Neutrophil (primary cell): ENCODE measurements at regions not wholly inside any gene's neighbourhood (a gene's known extent, or its start where the extent isn't known, plus 50 kb on each side); places are given as distances from the start of the nearest gene placed in this dataset.

ENCODE experiments used
- H3K27ac ChIP-seq: fragments of 200-600 bp; sonication (generic); 2 replicates; pipeline ENCODE4 v1.5.1; 2016; ENCODE audit warnings: mild to moderate bottlenecking, moderate library complexity
- H3K27me3 ChIP-seq: fragments of 200-600 bp; sonication (generic); 2 replicates; pipeline ENCODE4 v1.6.0; 2016; ENCODE audit warnings: mild to moderate bottlenecking
- H3K36me3 ChIP-seq: fragments of 200-600 bp; sonication (generic); 2 replicates; pipeline ENCODE4 v1.5.1; 2017
- H3K4me1 ChIP-seq, 2 experiments: fragments of 200-600 bp in 1 of 2; sonication (generic) in 1 of 2; 1 replicate in 1 of 2; 2 replicates in 1 of 2; pipeline versions ENCODE4 v1.5.1 to v1.6.1; 2013 to 2016; ENCODE audit warnings: low read depth in 1 of 2, low read length in 1 of 2, mild to moderate bottlenecking in 1 of 2, moderate library complexity in 1 of 2; ENCODE audit not compliant: control insufficient read depth in 1 of 2, insufficient read depth in 1 of 2
- H3K4me3 ChIP-seq, 2 experiments: fragments of 200-600 bp in 1 of 2; sonication (generic) in 1 of 2; 1 replicate in 1 of 2; 2 replicates in 1 of 2; pipeline ENCODE4 v1.5.1; 2013 to 2016; ENCODE audit warnings: low read depth in 1 of 2, low read length in 1 of 2, mild to moderate bottlenecking in 1 of 2, moderate library complexity in 1 of 2
- H3K9me3 ChIP-seq: fragments of 200-600 bp; sonication (generic); 2 replicates; pipeline ENCODE4 v1.5.1; 2016
- TF ChIP-seq, protein P1 (sequence below): fragments of 200-600 bp; sonication (generic); IDR thresholded peaks from 2 replicates; pipeline ENCODE4 v1.5.1; 2016; ENCODE audit warnings: antibody characterized with exemption

GRCh38 chr2:219798430-219798829 lies 171.0 kb downstream of the SLC4A3 start:
- Histone ChIP-seq H3K36me3 (no peaks in the 10 kb centered on the region), H3K27me3 (no peaks in the 10 kb centered on the region), H3K27ac (no peak overlapping the region), H3K4me1 (no peaks in the 10 kb centered on the region), H3K9me3 (no peaks in the 10 kb centered on the region), H3K4me3 (no peak overlapping the region)
- TF ChIP-seq, protein P1, sequence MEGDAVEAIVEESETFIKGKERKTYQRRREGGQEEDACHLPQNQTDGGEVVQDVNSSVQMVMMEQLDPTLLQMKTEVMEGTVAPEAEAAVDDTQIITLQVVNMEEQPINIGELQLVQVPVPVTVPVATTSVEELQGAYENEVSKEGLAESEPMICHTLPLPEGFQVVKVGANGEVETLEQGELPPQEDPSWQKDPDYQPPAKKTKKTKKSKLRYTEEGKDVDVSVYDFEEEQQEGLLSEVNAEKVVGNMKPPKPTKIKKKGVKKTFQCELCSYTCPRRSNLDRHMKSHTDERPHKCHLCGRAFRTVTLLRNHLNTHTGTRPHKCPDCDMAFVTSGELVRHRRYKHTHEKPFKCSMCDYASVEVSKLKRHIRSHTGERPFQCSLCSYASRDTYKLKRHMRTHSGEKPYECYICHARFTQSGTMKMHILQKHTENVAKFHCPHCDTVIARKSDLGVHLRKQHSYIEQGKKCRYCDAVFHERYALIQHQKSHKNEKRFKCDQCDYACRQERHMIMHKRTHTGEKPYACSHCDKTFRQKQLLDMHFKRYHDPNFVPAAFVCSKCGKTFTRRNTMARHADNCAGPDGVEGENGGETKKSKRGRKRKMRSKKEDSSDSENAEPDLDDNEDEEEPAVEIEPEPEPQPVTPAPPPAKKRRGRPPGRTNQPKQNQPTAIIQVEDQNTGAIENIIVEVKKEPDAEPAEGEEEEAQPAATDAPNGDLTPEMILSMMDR: no peak

- H3K27ac ChIP-seq: no peak overlapping the region
- H3K9me3 ChIP-seq: no peaks in the 10 kb centered on the region
- H3K4me1 ChIP-seq: no peaks in the 10 kb centered on the region
- H3K4me3 ChIP-seq: no peak overlapping the region
- TF ChIP-seq, protein P1: no peak
- H3K27me3 ChIP-seq: no peaks in the 10 kb centered on the region
- H3K36me3 ChIP-seq: no peaks in the 10 kb centered on the region
Observed at GRCh38 chr2:219803294-219803693, 175.9 kb downstream of the SLC4A3 start.

DNA sequence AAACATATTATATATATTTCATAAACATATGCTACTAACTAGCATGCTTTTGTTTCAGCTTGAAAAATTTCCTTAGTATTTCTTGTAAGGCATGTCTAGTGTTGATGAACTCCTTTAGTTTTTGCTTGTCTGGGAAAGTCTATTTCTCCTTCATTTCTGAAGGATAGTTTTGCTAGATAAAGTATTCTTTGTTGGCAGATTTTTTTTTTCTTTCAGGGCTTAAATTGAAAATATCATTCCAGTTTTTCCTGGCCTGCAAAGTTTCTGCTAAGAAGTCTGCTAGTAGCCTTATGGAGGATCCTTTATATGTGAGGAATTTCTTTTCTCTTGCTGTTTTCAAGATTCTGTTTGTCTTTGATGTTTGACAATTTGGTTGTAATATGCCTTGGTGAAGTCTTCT lies 183.5 kb downstream of the SLC4A3 start:
- no peak overlapping the region for H3K27ac ChIP-seq
- TF ChIP-seq, protein P1: no peak
- H3K36me3 ChIP-seq: no peaks in the 10 kb centered on the region
- H3K27me3 ChIP-seq: no peaks in the 10 kb centered on the region
- no peaks in the 10 kb centered on the region for H3K9me3 ChIP-seq
- H3K4me3 ChIP-seq: no peak overlapping the region
- H3K4me1 ChIP-seq: no peaks in the 10 kb centered on the region

DNA sequence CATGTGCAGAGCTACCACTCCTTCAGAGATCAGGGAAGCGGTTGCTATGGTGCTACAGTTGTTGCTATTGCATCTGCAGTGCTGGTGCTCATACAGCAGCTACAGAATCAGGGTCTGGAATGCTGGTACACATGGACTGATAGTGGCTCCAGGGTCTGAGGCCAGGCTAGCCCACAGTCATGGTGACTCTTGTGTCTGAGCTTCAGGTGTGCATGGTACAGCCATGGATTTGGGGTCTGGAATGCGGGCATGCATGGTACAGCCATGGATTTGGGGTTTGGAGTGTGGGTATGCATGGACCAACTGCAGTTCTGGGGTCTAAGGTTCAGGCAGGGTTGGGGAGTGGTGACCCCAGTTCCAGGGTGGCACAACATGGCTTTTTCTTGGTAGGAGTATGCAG lies 185.2 kb downstream of the SLC4A3 start:
- H3K9me3 ChIP-seq: no peaks in the 10 kb centered on the region
- H3K27ac ChIP-seq: no peak overlapping the region
- no peak overlapping the region for H3K4me3 ChIP-seq
- no peaks in the 10 kb centered on the region for H3K27me3 ChIP-seq
- TF ChIP-seq, protein P1: no peak
- no peaks in the 10 kb centered on the region for H3K4me1 ChIP-seq
- H3K36me3 ChIP-seq: no peaks in the 10 kb centered on the region

DNA sequence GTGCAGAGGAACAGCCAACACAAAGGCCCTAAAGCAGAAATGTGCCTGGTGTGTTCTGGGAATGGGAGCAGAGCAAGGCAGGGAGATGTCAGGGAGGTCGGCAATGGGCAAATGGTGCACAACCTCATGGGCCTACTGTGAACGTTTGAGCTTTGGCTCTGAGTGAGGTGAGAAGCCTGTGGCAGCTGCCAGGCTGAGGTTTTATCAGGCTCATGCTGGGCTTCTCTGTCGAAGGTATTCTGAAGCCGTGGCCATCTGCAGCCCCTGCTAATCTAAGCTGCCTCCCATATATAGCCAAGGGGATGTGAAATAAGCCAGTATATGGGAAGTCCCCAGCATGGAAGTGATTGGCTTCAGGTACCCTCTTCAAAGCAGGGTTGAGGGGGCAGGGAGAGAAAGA lies 193.3 kb downstream of the SLC4A3 start:
- TF ChIP-seq, protein P1: no peak
- no peak overlapping the region for H3K4me3 ChIP-seq
- no peak overlapping the region for H3K27ac ChIP-seq
- H3K27me3 ChIP-seq: no peaks in the 10 kb centered on the region
- no peaks in the 10 kb centered on the region for H3K9me3 ChIP-seq
- no peaks in the 10 kb centered on the region for H3K36me3 ChIP-seq
- H3K4me1 ChIP-seq: no peaks in the 10 kb centered on the region

- Histone ChIP-seq H3K27me3 (no peaks in the 10 kb centered on the region), H3K4me1 (no peaks in the 10 kb centered on the region), H3K9me3 (no peaks in the 10 kb centered on the region), H3K4me3 (no peak overlapping the region), H3K27ac (no peak overlapping the region), H3K36me3 (no peaks in the 10 kb centered on the region)
- TF ChIP-seq, protein P1: no peak
Observed at GRCh38 chr2:219823574-219823973, 196.1 kb downstream of the SLC4A3 start.
